GM13977 (cell line): ENCODE measurements at regions not wholly inside any gene's neighbourhood (a gene's known extent, or its start where the extent isn't known, plus 50 kb on each side); places are given as distances from the start of the nearest gene placed in this dataset.

Experiments
- DNase-seq: peaks from one replicate; pipeline ENCODE4 v3.0.0; 2012; ENCODE audit warnings: low spot score
- CTCF ChIP-seq: IDR thresholded peaks from 2 replicates; pipeline ENCODE4 v1.5.1; 2012; ENCODE audit warnings: mild to moderate bottlenecking, control low read depth; ENCODE audit not compliant: insufficient read depth; ENCODE audit errors: extremely low read depth, missing control alignments
- in situ Hi-C: fragments of 300-500 bp; cut with MboI; formaldehyde crosslinking; loops from one replicate; pipeline ENCODE4 v1.12.0; 2022; ENCODE audit warnings: low sequenced_read_pairs, low pct_unique_long_range_greater_than_20kb, mixed read lengths, inconsistent platforms; ENCODE audit not compliant: unreplicated experiment

- no peak for DNase-seq
- TF ChIP-seq CTCF, result no peak
- in situ Hi-C loops, result no loop called here
Observed at GRCh38 chr15:35740761-35741160, 194.8 kb upstream of the DPH6 start.

DNA sequence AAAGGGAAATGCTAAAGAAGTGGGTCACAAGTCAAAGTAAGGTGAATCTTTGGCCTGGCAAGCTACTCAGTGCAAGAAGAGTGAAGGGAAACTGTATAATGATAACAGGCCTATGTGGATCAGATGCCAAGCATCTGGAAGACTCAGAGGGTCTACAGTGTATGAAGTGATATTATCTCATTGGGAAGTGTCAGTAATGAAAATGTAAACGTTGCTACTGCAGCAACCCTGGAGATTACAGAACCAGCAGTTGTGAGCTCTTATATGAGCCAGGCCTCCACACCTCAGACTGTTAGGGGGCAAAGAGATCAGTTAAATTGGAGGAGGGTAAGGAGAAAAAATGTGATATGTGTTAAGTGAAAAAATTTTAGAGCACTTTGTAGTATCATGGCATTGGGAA is 195.4 kb upstream of the DPH6 start:
- TF ChIP-seq CTCF, result no peak
- DNase-seq, result no peak
- in situ Hi-C loops, result no loop called here

DNA sequence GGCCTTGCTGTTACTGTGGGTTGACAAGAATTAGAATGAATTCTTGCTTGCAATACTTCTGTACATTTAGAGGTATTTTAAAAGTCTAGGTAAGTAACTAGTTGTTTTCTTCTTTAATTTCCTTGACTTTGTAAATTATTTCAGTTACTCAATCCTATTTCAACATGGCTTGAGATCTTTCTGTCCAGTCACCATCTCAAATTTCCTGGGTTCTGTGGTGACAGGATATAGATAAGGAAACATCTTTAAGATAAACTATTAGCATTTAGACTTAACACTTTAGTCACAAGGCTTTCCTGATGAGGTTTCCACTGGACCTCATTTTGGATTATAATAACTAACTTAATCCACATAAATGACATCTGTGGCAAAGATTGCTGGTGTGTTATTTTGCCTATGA is 195.9 kb upstream of the DPH6 start:
- in situ Hi-C loops, result no loop called here
- no peak for DNase-seq

DNA sequence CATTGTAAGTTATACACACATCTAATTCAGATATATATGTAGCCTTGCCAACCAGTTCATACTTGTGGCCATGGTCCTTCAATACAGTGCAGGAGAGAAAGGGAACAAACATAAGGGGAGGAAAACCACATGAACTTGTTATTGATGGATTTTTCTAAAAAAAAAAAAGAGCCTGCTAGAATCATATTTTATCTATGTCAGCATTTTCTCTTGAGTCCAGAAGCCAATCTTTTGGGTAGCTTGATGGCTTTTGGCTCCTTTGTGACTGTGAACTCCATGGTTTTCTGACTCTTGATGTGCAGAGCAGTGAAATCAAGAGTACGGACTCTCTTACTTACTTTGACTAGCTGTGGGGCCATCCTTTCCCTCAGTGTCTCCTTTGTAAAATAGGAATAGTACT is 197.4 kb upstream of the DPH6 start:
- no peak for DNase-seq
- no peak for TF ChIP-seq CTCF
- in situ Hi-C loops, result no loop called here

More for the DNA sequence above, 195.9 kb upstream of the DPH6 start:
- no peak for TF ChIP-seq CTCF

DNA sequence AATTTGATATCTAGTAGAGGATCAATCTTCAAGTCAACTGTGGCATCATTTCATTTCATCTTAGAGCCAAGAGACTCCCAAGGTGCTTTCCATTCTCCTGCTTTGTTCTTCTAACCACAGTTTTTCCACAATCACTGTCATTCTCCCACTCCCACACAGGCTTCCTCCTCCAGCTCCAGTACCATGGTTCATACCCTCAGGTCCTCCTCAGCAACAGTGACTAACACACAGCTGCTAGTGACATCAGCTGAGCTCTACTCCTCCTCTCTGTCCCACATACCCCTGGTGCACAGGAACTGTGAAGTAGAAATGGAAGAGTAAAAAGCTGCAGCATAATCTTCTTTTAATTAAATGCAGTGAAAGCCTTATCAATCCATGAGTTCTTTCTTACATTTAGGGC is 200.2 kb upstream of the DPH6 start:
- in situ Hi-C loops, result no loop called here
- DNase-seq, result no peak
- no peak for TF ChIP-seq CTCF

- DNase-seq, result no peak
- no peak for TF ChIP-seq CTCF
- in situ Hi-C loops, result no loop called here
Observed at GRCh38 chr15:35748105-35748504, 202.1 kb upstream of the DPH6 start.

GRCh38 chr15:35750051-35750450 is 204.1 kb upstream of the DPH6 start:
- in situ Hi-C loops, result no loop called here
- no peak for DNase-seq
- no peak for TF ChIP-seq CTCF
